ENCODE measurements at regions not wholly inside any gene's neighbourhood (a gene's known extent, or its start where the extent isn't known, plus 50 kb on each side); places are given as distances from the start of the nearest gene placed in this dataset.
"Not testable (repeated sequence)": the region's sequence is repeated elsewhere in the genome, so short reads cannot be mapped to it uniquely, and the experiment has no call there.

DNA sequence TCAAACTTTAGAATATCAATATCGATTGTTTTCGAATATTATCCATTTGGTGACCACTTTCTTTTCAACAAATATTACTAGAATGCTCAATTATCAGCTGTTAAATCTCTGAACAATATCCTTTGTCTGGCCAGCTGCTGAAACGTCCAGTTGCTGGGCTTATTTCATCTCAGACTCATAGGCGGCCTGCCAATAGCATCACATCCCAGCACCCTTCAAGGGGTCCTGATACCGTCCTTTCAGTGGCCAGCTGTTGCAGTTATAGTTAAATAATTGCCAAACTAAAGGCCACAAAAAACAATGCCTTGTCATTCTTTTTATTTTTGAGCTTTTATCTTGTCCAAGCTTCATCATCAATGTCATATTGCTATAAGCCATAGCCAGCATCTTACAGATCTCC is 1006.8 kb upstream of the MANEA start:
- Histone ChIP-seq H3K79me2 (replicated peaks; ENCODE audit: insufficient read depth, low read length) (no peaks in the 10 kb centered on the region), H3K9me2 (ENCODE audit: insufficient read depth, low read length) (no peaks in the 10 kb centered on the region), H3K9ac (ENCODE audit: low read length) (no peak overlapping the region), H2AFZ (ENCODE audit: low read depth, low read length) (no peak overlapping the region), H4K20me1 (ENCODE audit: insufficient read depth) (no peaks in the 10 kb centered on the region), H3K27me3 (ENCODE audit: insufficient read depth, low read depth, low read length) (no peaks in the 10 kb centered on the region), H3K9me3 (ENCODE audit: low read length) (no peaks in the 10 kb centered on the region), H3K4me2 (ENCODE audit: low read length) (no peak overlapping the region), H3F3A (ENCODE audit: insufficient read depth, low read length, poor library complexity, severe bottlenecking) (no peaks in the 10 kb centered on the region), H3K27ac (ENCODE audit: low read length) (peak overlapping the region; percentile 42), H3K36me3 (ENCODE audit: insufficient read depth, low read length) (no peaks in the 10 kb centered on the region), H3K4me3 (ENCODE audit: low read length) (no peak overlapping the region)
- TF ChIP-seq EP300 (conservative IDR thresholded peaks at IDR 0.05; ENCODE audit: poor library complexity, severe bottlenecking) (peak; percentile 76), MXI1 (conservative IDR thresholded peaks at IDR 0.05; ENCODE audit: poor library complexity, severe bottlenecking) (no peak)

DNA sequence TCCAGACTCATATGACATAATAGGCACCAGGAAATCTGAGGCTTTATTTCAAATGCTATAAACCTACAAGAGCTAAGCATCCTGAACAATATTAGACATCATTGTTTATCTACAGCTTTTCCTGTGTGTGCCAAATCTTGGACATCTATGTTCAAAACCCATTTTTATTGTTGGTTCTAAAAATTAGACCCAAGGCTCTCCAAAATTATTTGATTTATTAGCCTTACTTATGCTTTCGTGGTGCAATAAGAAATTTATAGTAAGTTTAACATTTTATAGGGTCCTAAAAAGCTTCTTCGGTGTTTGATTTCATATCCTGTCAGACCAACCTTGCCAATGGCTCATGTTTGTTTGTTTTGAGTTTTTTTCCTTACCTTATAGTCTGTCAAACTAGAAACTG is 1014.5 kb upstream of the MANEA start:
- TF ChIP-seq RAD21 (conservative IDR thresholded peaks at IDR 0.05) (no peak), MXI1 (conservative IDR thresholded peaks at IDR 0.05; ENCODE audit: poor library complexity, severe bottlenecking) (no peak)
- TF ChIP-seq, protein P1, sequence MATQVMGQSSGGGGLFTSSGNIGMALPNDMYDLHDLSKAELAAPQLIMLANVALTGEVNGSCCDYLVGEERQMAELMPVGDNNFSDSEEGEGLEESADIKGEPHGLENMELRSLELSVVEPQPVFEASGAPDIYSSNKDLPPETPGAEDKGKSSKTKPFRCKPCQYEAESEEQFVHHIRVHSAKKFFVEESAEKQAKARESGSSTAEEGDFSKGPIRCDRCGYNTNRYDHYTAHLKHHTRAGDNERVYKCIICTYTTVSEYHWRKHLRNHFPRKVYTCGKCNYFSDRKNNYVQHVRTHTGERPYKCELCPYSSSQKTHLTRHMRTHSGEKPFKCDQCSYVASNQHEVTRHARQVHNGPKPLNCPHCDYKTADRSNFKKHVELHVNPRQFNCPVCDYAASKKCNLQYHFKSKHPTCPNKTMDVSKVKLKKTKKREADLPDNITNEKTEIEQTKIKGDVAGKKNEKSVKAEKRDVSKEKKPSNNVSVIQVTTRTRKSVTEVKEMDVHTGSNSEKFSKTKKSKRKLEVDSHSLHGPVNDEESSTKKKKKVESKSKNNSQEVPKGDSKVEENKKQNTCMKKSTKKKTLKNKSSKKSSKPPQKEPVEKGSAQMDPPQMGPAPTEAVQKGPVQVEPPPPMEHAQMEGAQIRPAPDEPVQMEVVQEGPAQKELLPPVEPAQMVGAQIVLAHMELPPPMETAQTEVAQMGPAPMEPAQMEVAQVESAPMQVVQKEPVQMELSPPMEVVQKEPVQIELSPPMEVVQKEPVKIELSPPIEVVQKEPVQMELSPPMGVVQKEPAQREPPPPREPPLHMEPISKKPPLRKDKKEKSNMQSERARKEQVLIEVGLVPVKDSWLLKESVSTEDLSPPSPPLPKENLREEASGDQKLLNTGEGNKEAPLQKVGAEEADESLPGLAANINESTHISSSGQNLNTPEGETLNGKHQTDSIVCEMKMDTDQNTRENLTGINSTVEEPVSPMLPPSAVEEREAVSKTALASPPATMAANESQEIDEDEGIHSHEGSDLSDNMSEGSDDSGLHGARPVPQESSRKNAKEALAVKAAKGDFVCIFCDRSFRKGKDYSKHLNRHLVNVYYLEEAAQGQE (IDR thresholded peaks at IDR 0.05; ENCODE audit: borderline replicate concordance) = no peak
- Histone ChIP-seq H3F3A (ENCODE audit: insufficient read depth, low read length, poor library complexity, severe bottlenecking) (no peaks in the 10 kb centered on the region), H3K4me2 (ENCODE audit: low read length) (no peak overlapping the region), H4K20me1 (ENCODE audit: insufficient read depth) (no peaks in the 10 kb centered on the region), H3K4me3 (ENCODE audit: low read length) (no peak overlapping the region), H3K9me2 (ENCODE audit: insufficient read depth, low read length) (no peaks in the 10 kb centered on the region), H3K27me3 (ENCODE audit: insufficient read depth, low read depth, low read length) (no peaks in the 10 kb centered on the region), H3K36me3 (ENCODE audit: insufficient read depth, low read length) (no peaks in the 10 kb centered on the region), H3K79me2 (replicated peaks; ENCODE audit: insufficient read depth, low read length) (no peaks in the 10 kb centered on the region), H3K27ac (ENCODE audit: low read length) (no peak overlapping the region), H3K9ac (ENCODE audit: low read length) (no peak overlapping the region), H2AFZ (ENCODE audit: low read depth, low read length) (no peak overlapping the region), H3K9me3 (ENCODE audit: low read length) (no peaks in the 10 kb centered on the region)

GRCh38 chr6:94559829-94560537 is 1017.4 kb upstream of the MANEA start:
- Histone ChIP-seq H3K9me3 (ENCODE audit: low read length) (no peaks in the 10 kb centered on the region), H3K27ac (ENCODE audit: low read length) (no peak overlapping the region), H3F3A (ENCODE audit: insufficient read depth, low read length, poor library complexity, severe bottlenecking) (no peaks in the 10 kb centered on the region), H3K36me3 (ENCODE audit: insufficient read depth, low read length) (no peaks in the 10 kb centered on the region), H3K4me3 (ENCODE audit: low read length) (no peak overlapping the region), H2AFZ (ENCODE audit: low read depth, low read length) (no peak overlapping the region), H3K9me2 (ENCODE audit: insufficient read depth, low read length) (no peaks in the 10 kb centered on the region), H3K4me2 (ENCODE audit: low read length) (no peak overlapping the region), H4K20me1 (ENCODE audit: insufficient read depth) (no peaks in the 10 kb centered on the region), H3K79me2 (replicated peaks; ENCODE audit: insufficient read depth, low read length) (no peaks in the 10 kb centered on the region), H3K9ac (ENCODE audit: low read length) (no peak overlapping the region), H3K27me3 (ENCODE audit: insufficient read depth, low read depth, low read length) (no peaks in the 10 kb centered on the region)
- TF ChIP-seq EP300 (conservative IDR thresholded peaks at IDR 0.05; ENCODE audit: poor library complexity, severe bottlenecking) = no peak
- TF ChIP-seq POLR2AphosphoS5 (IDR thresholded peaks at IDR 0.05) = no peak
- TF ChIP-seq RAD21 (conservative IDR thresholded peaks at IDR 0.05) = no peak
- TF ChIP-seq SMC3 (conservative IDR thresholded peaks at IDR 0.05; ENCODE audit: poor library complexity) = no peak
- no peak for TF ChIP-seq EZH2 (IDR thresholded peaks at IDR 0.05; ENCODE audit: borderline replicate concordance, insufficient read depth, low read length, poor library complexity, severe bottlenecking)
- TF ChIP-seq TAF1 (IDR thresholded peaks at IDR 0.05; ENCODE audit: low read depth) = no peak
- no peak for TF ChIP-seq CTCF (IDR thresholded peaks at IDR 0.05; ENCODE audit: poor library complexity, severe bottlenecking)
- TF ChIP-seq, protein P1 (IDR thresholded peaks at IDR 0.05; ENCODE audit: borderline replicate concordance) = no peak
- TF ChIP-seq MXI1 (conservative IDR thresholded peaks at IDR 0.05; ENCODE audit: poor library complexity, severe bottlenecking) = no peak

DNA sequence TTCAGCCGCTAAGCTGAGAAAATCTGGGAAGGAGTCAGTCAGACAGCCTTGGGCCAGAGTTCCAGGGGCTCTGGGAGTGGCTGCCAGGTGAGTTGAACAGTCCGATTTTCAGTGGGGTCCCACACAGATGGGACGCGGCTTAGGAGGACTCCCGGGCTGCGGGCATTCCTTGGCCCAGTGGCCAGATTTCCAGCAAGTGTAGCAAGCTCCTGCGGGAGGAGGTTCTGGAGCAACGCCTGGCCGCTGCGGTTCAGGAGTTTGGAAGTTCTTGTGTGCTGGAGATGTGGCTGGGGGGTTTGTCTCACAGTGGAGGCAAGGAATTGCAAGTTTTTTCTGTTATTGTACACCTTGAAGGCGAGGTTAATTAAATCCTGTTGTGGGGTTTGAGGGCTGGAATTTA is 1020.1 kb upstream of the MANEA start:
- not testable (repeated sequence) for H3K27ac ChIP-seq (ENCODE audit: low read length); H4K20me1 ChIP-seq (ENCODE audit: insufficient read depth); H3K9me3 ChIP-seq (ENCODE audit: low read length); H3K9ac ChIP-seq (ENCODE audit: low read length); H3K4me2 ChIP-seq (ENCODE audit: low read length); H3K79me2 ChIP-seq (replicated peaks; ENCODE audit: insufficient read depth, low read length); H3F3A ChIP-seq (ENCODE audit: insufficient read depth, low read length, poor library complexity, severe bottlenecking); H3K4me3 ChIP-seq (ENCODE audit: low read length); H2AFZ ChIP-seq (ENCODE audit: low read depth, low read length); H3K9me2 ChIP-seq (ENCODE audit: insufficient read depth, low read length); H3K36me3 ChIP-seq (ENCODE audit: insufficient read depth, low read length); H3K27me3 ChIP-seq (ENCODE audit: insufficient read depth, low read depth, low read length)

Data from neural cell (in vitro differentiated cells).